HG03575 (cell line): ENCODE measurements at regions not wholly inside any gene's neighbourhood (a gene's known extent, or its start where the extent isn't known, plus 50 kb on each side); places are given as distances from the start of the nearest gene placed in this dataset.

ENCODE experiments used
- ATAC-seq: cut with Tn5 transposase; IDR thresholded peaks from one replicate; pipeline ENCODE4 v1.9.1; 2021; ENCODE audit not compliant: unreplicated experiment, insufficient number of reproducible peaks, low FRiP score; ENCODE audit errors: extremely low read depth

DNA sequence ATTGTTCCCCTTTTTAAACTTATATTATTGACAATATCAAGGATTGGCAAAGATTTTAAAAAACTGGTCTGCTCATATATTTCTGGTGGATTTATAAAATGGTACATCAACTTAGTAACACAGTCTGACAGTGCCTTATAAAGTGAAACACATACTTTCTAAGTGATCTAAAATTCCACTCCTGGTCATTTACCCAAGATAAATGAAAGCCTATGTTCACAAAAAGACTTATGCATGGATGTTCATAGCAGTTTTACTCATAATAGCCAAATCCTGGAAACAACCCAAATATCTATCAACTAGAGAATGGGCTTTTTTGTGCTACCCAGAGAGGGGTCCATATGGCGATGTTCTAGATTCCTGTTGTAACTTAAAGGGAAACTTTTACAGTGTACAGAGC lies 222.4 kb upstream of the FAM83B start:
- no peak for ATAC-seq

DNA sequence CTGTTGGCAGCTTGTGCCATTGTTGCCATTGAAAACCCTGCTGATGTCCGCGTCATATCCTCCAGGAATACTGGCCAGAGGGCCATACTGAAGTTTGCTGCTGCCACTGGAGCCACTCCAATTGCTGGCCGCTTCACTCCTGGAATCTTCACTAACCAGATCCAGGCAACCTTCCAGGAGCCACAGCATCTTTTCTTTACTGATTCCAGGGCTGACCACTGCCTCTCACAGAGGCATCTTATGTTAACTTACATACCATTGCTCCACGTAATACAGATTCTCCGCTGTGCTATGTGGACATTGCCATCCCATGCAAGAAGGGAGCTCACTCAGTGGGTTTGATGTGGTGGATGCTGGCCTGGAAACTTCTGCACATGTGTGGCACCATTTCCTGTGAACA lies 221.8 kb upstream of the FAM83B start:
- no peak for ATAC-seq

- ATAC-seq = no peak
Observed at GRCh38 chr6:54629131-54629530, 217.4 kb upstream of the FAM83B start.

DNA sequence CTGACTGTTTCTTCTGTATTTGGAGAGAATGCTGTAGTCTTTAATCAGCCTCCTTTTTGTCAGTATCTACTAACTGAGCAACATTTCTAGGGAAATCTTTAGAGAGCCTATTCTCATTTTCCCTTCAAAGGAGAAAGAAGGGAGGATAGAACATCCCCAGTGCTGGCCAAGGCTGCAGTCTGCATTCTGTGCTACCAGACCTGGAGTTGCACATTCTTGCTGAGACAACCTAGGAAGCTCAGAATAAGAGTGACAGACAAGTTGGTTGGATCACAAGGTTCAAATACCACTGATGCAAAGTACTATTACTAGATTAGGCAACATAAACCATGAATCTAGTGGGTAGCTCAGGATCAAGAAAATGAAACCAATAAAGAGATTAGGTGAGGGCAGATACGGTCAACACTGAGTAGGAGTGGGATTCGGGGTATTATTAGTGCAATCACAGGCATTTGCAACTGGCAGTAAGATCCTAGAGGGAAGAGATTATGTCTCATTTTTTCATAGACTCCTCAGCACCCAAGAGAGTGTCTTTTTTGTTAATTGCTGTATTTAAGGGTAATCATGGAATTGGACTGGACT lies 213.5 kb upstream of the FAM83B start:
- ATAC-seq = no peak

- no peak for ATAC-seq
Observed at GRCh38 chr6:54633601-54634000, 213.0 kb upstream of the FAM83B start.

- no peak for ATAC-seq
Observed at GRCh38 chr6:54640911-54641310, 205.7 kb upstream of the FAM83B start.

DNA sequence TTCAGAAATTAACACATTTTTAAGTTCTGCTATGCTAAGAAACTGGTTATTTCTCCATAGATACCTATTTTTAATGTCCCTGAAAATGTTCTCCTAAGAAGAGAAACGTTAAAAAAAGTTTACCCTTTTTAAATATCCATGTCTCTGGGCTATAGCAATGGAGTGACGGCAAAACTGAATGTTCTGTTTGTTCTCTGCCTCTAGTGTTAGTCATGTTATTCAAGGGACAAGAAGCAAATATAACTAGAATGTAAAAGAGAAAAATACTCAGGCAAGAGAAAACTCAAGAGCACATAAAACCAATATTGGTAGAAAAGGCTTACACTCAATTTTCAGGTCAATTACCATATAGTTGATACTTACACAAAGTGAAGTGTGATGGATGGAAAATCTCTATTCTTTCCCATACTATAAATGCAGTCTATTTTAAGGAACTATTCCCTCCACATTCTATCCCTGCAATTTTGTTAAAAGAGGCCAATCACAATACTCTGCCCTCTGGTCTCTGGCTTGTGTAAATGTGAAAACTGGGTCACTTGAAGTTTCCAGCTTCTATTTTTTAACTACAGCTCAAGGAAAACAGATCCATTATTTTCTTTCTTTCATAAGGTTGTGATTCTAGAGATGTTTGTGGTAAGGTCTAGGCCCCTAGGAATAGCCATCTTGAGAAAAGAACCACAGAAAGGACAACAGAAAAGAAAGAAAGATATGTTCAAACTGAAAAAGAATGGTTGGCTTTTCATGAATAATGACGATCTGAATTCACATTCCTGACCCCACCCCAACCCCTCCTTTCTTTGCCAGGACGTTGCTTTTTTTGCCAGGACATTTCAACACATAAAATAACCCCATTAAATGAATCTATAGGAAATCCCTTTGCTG lies 200.3 kb upstream of the FAM83B start:
- no peak for ATAC-seq

GRCh38 chr6:54646951-54647664 lies 199.5 kb upstream of the FAM83B start:
- ATAC-seq = no peak

DNA sequence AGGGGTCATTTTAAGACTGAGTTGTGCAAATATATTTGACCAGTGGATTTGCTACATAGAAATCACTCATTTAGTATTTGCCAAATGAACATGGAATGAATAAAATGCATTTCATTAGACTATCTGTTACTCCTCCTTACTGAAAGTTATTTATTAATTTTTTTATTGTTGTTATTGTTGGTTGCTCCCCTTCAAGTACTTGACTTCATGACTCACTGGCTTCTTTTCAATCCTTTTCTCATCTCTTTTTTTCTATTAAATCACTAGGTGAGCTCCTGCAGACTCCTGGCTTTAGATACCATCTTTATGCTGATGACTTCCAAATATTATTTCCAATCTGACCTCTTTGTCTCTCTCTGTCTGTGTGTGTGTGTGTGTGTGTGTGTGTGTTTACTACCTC lies 192.2 kb upstream of the FAM83B start:
- no peak for ATAC-seq

DNA sequence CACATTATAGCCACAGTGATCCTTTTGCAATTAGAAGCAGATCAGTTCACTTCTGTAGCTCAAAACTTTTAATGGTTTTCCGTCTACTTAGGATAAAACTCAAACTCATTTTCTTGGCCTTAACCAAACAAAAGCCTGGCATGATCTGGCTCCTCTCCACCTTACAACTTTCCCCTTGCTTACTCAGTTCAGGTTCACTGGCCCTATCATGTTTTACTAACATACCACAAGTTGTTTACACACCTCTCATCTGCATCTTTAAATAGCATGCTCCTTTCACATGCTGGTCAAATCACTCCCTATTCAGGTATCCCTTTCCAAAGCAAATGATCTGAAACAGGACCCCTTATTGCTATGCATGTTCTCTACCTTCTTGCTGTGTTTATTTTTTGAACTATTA lies 191.4 kb upstream of the FAM83B start:
- no peak for ATAC-seq

DNA sequence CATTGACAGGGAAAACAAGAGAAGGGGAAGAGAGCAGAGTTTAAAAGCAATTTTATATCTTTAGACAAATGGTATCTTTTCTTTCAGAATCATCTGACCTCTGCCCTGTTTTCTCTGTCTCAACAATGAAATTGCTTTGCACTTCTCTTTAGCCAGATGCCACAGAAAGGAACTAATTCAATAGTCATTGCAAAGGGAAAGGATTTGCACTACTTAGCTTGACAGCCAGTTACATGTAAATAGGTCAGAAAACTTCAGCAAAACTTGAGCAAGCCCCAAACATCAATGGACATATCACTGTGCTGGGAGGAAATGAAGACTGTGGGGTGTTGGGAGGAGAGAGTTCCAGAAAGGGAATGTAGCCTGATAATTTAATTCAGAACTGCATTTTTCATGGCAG lies 181.3 kb upstream of the FAM83B start:
- ATAC-seq = no peak

- ATAC-seq = no peak
Observed at GRCh38 chr6:54680531-54680930, 166.0 kb upstream of the FAM83B start.

- no peak for ATAC-seq
Observed at GRCh38 chr6:54681267-54681666, 165.3 kb upstream of the FAM83B start.

- no peak for ATAC-seq
Observed at GRCh38 chr6:54681987-54682386, 164.6 kb upstream of the FAM83B start.

- no peak for ATAC-seq
Observed at GRCh38 chr6:54689620-54690019, 157.0 kb upstream of the FAM83B start.

DNA sequence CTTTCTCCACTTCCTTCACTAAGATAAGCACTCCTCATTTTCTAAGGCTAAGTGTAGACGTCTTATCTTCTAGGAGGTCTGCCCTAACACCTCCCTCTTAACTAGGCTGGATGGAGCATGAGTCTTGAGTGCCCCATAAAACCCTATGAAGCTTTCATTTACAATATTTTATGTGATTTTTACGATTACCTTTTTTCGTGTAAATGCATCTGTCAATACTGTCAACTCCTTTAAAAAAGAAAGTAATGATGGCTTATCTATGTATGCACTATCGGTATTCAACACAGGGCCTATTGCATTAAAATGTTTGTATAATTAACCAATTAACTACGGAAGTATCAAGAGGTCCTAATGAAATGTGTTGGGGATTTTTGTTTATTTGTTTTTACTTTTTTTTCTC lies 156.0 kb upstream of the FAM83B start:
- ATAC-seq = no peak

- no peak for ATAC-seq
Observed at GRCh38 chr6:54694928-54695532, 151.5 kb upstream of the FAM83B start.

GRCh38 chr6:54695815-54696214 lies 150.8 kb upstream of the FAM83B start:
- ATAC-seq = no peak

- no peak for ATAC-seq
Observed at GRCh38 chr6:54697424-54697823, 149.1 kb upstream of the FAM83B start.

- no peak for ATAC-seq
Observed at GRCh38 chr6:54698974-54699373, 147.6 kb upstream of the FAM83B start.
